ENCODE measurements at regions not wholly inside any gene's neighbourhood (a gene's known extent, or its start where the extent isn't known, plus 50 kb on each side); places are given as distances from the start of the nearest gene placed in this dataset.
A peak's percentile ranks its signal among the peaks of the same experiment; 100 is the strongest.

- H3K27ac Mint-ChIP-seq (ENCODE audit: unreplicated experiment): no peak overlapping the region
- DNase-seq (ENCODE audit: low spot score): no peak
- peaks cover 22% of the 10 kb centered on the region for H3K4me1 Mint-ChIP-seq (ENCODE audit: low read depth)
- TF ChIP-seq CTCF (IDR thresholded peaks at IDR 0.05): no peak
- no peaks in the 10 kb centered on the region for H3K36me3 Mint-ChIP-seq (ENCODE audit: low read depth)
- H3K9me3 Mint-ChIP-seq (ENCODE audit: low read depth): no peaks in the 10 kb centered on the region
- H3K27me3 Mint-ChIP-seq (ENCODE audit: low read depth): no peaks in the 10 kb centered on the region
- no peak overlapping the region for H3K4me3 Mint-ChIP-seq (ENCODE audit: unreplicated experiment)
Observed at GRCh38 chr10:61846370-61847031, 55.0 kb upstream of the ARID5B start.

GRCh38 chr10:61847087-61847486 is 54.4 kb upstream of the ARID5B start:
- H3K4me1 Mint-ChIP-seq (ENCODE audit: low read depth): peaks cover 22% of the 10 kb centered on the region
- DNase-seq (ENCODE audit: low spot score): no peak
- H3K9me3 Mint-ChIP-seq (ENCODE audit: low read depth): no peaks in the 10 kb centered on the region
- H3K4me3 Mint-ChIP-seq (ENCODE audit: unreplicated experiment): no peak overlapping the region
- peak overlapping the region; percentile 30 for H3K27ac Mint-ChIP-seq (ENCODE audit: unreplicated experiment)
- H3K27me3 Mint-ChIP-seq (ENCODE audit: low read depth): no peaks in the 10 kb centered on the region
- no peak for TF ChIP-seq CTCF (IDR thresholded peaks at IDR 0.05)
- no peaks in the 10 kb centered on the region for H3K36me3 Mint-ChIP-seq (ENCODE audit: low read depth)

GRCh38 chr10:61847640-61848039 is 53.9 kb upstream of the ARID5B start:
- H3K27ac Mint-ChIP-seq (ENCODE audit: unreplicated experiment): no peak overlapping the region
- DNase-seq (ENCODE audit: low spot score): no peak
- TF ChIP-seq CTCF (IDR thresholded peaks at IDR 0.05): no peak
- no peaks in the 10 kb centered on the region for H3K9me3 Mint-ChIP-seq (ENCODE audit: low read depth)
- H3K36me3 Mint-ChIP-seq (ENCODE audit: low read depth): no peaks in the 10 kb centered on the region
- no peak overlapping the region for H3K4me3 Mint-ChIP-seq (ENCODE audit: unreplicated experiment)
- peaks cover 22% of the 10 kb centered on the region for H3K4me1 Mint-ChIP-seq (ENCODE audit: low read depth)
- H3K27me3 Mint-ChIP-seq (ENCODE audit: low read depth): no peaks in the 10 kb centered on the region

- Mint-ChIP-seq H3K9me3 (ENCODE audit: low read depth) (no peaks in the 10 kb centered on the region), H3K27ac (ENCODE audit: unreplicated experiment) (no peak overlapping the region), H3K36me3 (ENCODE audit: low read depth) (no peaks in the 10 kb centered on the region), H3K27me3 (ENCODE audit: low read depth) (no peaks in the 10 kb centered on the region), H3K4me1 (ENCODE audit: low read depth) (peaks cover 21% of the 10 kb centered on the region), H3K4me3 (ENCODE audit: unreplicated experiment) (no peak overlapping the region)
- no peak for TF ChIP-seq CTCF (IDR thresholded peaks at IDR 0.05)
- no peak for DNase-seq (ENCODE audit: low spot score)
Observed at GRCh38 chr10:61850376-61850775, 51.1 kb upstream of the ARID5B start.

Data from chondrocyte (in vitro differentiated cells).